Bronchial epithelial cell (primary cell): ENCODE measurements at regions not wholly inside any gene's neighbourhood (a gene's known extent, or its start where the extent isn't known, plus 50 kb on each side); places are given as distances from the start of the nearest gene placed in this dataset.

Experiments used
- DNase-seq: peaks from one replicate; pipeline ENCODE4 v3.0.0-alpha.2; 2010; ENCODE audit warnings: low read depth
- FAIRE-seq: peaks from 2 replicates; lab custom pipeline; 2011; peaks lifted over from hg19 to GRCh38; lab: Jason Lieb, UNC
- H3K27me3 ChIP-seq: 2 replicates; pipeline ENCODE4 v1.5.1; 2011; ENCODE audit warnings: low read length; ENCODE audit not compliant: control insufficient read depth, insufficient read depth
- H3K36me3 ChIP-seq: 2 replicates; pipeline ENCODE4 v1.5.1; 2011; ENCODE audit warnings: low read length; ENCODE audit not compliant: control insufficient read depth, insufficient read depth
- H3K4me3 ChIP-seq: 2 replicates; pipeline ENCODE4 v1.5.1; 2011; ENCODE audit warnings: mild to moderate bottlenecking, low read depth, low read length, control low read depth
- CTCF ChIP-seq: IDR thresholded peaks from 2 replicates; pipeline ENCODE4 v1.5.1; 2011; ENCODE audit warnings: mild to moderate bottlenecking, moderate library complexity, low read length, control low read depth, inconsistent platforms; ENCODE audit not compliant: insufficient read depth, severe bottlenecking

DNA sequence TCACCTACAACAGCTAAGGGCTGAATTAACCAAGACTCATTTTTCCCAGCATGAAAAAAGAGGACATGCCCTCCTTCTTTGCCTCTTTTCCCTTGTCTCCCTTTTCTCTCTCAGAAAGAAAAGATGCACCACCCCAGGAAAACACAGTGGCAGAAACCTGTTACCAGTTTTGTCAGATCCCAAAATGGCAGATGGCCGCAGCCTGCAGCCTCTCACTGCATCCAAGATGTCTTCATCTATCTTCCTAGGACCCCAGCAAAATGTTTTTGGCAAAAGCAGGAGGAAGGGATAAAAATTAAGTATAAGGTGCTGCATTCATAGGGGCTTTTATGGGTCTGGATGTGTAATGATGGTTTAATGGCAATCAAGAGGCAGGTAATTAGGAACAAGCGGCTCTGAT is 266.6 kb upstream of the NPVF start:
- Histone ChIP-seq H3K36me3 (no peaks in the 10 kb centered on the region), H3K4me3 (no peak overlapping the region), H3K27me3 (no peaks in the 10 kb centered on the region)
- no peak for FAIRE-seq
- no peak for TF ChIP-seq CTCF
- DNase-seq: no peak

DNA sequence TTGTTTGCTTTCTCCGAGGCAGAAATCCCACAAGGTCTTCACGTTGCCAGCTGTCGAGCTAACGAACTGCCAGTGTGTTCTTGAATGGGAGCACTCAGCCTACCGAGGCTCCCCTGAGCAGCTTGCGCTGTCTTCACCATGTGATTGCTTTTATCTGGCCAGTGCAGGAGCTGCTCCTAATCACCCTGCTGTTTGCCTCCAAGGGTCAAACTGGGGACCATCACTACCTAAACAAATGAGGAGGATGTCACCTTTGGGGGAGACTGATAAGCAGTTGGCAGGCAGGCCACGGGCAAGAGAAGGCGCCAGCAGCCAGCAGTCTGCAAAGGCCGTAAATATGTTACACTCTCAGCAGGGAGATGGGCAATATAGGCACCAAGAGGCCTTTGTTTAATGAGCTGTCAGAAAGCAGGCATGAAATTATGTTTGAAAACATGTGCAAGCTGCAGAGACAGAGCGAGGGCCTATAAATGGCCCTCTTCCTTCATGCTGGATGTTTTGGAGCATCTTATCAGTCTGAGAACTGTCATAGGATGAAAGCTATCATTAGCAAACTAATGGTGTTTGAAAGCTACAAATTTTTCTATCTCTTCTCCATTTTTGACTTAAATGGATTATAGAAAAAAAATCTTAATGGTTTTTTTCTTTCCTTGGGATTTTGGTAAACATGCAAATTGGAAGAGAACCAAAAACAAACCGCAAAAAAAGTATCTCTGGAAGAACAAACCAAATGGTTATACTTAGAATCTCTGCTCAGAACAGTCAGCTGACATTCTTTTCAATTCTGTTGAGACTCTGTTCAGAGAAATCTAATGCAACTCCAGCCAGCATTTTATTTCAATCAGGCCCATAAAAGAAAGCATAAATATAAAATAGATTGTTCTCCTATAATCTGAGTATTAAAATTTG is 267.3 kb upstream of the NPVF start:
- no peak for TF ChIP-seq CTCF
- FAIRE-seq: no peak
- no peak for DNase-seq
- Histone ChIP-seq H3K36me3 (no peaks in the 10 kb centered on the region), H3K27me3 (no peaks in the 10 kb centered on the region), H3K4me3 (no peak overlapping the region)

DNA sequence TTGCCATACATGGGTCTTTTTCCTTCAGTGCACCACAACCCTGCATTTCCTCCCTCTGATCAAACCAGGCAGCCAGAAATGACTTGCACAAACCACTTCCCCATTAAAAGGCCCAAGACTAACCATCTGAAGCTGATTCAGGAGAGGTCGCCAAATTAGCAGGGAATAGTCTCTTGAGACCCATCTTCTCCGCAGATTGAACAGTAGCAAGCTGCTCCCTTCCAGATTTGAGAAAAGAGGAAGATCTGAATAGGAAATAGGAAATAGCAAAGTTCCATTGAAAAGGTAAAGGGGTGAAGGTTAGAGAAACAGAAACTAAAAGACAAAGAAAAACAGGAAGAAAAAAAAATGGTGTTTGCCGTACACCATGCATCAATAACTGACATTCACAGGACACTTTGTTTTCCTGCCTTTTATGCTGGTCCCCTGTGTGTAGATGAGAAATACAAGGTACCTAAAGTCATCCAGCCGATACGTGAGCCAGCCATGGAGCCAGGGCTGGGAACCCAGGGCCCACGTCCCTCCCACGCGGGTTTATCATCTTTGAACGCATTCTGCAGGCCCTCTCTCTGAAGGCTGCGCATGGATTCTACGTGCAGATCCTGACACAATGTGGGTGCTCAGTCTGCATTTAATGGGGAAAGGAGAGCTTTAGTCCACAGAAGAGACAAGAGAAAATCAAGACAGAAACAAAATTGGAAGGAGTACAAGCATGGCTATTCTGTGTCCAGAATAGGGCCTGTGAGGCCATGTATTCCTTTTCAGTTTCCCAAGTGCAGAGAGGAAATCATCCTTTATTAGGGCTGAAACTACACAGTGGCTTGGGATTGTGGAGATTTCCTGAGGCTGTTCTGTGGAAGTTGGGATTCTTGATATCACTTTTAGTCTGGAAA is 268.4 kb upstream of the NPVF start:
- Histone ChIP-seq H3K36me3 (no peaks in the 10 kb centered on the region), H3K27me3 (no peaks in the 10 kb centered on the region), H3K4me3 (no peak overlapping the region)
- FAIRE-seq (no peak), DNase-seq (no peak)
- TF ChIP-seq CTCF: no peak

- DNase-seq (no peak), FAIRE-seq (no peak)
- Histone ChIP-seq H3K4me3 (no peak overlapping the region), H3K27me3 (no peaks in the 10 kb centered on the region), H3K36me3 (no peaks in the 10 kb centered on the region)
- TF ChIP-seq CTCF: no peak
Measured at GRCh38 chr7:25500393-25500921, 272.2 kb upstream of the NPVF start.

DNA sequence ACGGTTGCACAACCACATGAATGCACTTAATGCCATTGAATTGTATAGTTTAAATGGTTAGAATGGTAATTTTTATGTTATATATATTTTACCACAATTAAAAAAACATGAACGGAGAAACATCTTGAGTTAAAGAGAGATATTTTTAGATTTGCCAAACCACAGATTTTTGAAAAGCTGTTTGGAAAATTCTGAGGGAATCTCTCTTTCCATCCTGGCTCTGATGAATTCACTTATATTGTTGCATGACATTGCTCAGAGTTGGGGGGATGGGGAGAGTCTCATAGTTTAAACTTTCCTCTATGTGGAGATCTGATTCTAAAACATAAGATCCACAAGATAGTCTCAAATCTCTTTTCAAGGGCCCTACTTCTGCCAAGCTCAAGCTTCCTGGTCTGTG is 275.0 kb upstream of the NPVF start:
- no peak for TF ChIP-seq CTCF
- no peaks in the 10 kb centered on the region for H3K27me3 ChIP-seq
- FAIRE-seq: no peak
- H3K36me3 ChIP-seq: no peaks in the 10 kb centered on the region
- H3K4me3 ChIP-seq: no peak overlapping the region
- no peak for DNase-seq
